Fibroblast of lung (primary cell): ENCODE measurements at regions not wholly inside any gene's neighbourhood (a gene's known extent, or its start where the extent isn't known, plus 50 kb on each side); places are given as distances from the start of the nearest gene placed in this dataset.

Experiments used
- EZH2 ChIP-seq: IDR thresholded peaks from 2 replicates; pipeline ENCODE4 v1.5.1; 2012; ENCODE audit warnings: low read length, control low read depth, mild to moderate bottlenecking; ENCODE audit errors: missing control alignments
- TF ChIP-seq, protein P1 (sequence below), 2 donors: IDR thresholded peaks in 1 of 2; conservative IDR thresholded peaks in 1 of 2; 1 replicate in 1 of 2; 2 replicates in 1 of 2; pipeline ENCODE4 v1.5.1; 2011 to 2012; ENCODE audit warnings: low read length in 2 of 2, control low read depth in 1 of 2, inconsistent platforms in 1 of 2, low read depth in 1 of 2, mild to moderate bottlenecking in 1 of 2

GRCh38 chr22:48807155-48807554 lies 1020.5 kb downstream of the BRD1 start:
- TF ChIP-seq, protein P1, sequence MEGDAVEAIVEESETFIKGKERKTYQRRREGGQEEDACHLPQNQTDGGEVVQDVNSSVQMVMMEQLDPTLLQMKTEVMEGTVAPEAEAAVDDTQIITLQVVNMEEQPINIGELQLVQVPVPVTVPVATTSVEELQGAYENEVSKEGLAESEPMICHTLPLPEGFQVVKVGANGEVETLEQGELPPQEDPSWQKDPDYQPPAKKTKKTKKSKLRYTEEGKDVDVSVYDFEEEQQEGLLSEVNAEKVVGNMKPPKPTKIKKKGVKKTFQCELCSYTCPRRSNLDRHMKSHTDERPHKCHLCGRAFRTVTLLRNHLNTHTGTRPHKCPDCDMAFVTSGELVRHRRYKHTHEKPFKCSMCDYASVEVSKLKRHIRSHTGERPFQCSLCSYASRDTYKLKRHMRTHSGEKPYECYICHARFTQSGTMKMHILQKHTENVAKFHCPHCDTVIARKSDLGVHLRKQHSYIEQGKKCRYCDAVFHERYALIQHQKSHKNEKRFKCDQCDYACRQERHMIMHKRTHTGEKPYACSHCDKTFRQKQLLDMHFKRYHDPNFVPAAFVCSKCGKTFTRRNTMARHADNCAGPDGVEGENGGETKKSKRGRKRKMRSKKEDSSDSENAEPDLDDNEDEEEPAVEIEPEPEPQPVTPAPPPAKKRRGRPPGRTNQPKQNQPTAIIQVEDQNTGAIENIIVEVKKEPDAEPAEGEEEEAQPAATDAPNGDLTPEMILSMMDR (conservative IDR thresholded peaks at IDR 0.05 in 1 of 2, IDR thresholded peaks at IDR 0.05 in 1 of 2; ENCODE audit: low read depth in 1 of 2, low read length in 2 of 2), result no peak
- TF ChIP-seq EZH2, result no peak
